ENCODE measurements at regions not wholly inside any gene's neighbourhood (a gene's known extent, or its start where the extent isn't known, plus 50 kb on each side); places are given as distances from the start of the nearest gene placed in this dataset.

DNA sequence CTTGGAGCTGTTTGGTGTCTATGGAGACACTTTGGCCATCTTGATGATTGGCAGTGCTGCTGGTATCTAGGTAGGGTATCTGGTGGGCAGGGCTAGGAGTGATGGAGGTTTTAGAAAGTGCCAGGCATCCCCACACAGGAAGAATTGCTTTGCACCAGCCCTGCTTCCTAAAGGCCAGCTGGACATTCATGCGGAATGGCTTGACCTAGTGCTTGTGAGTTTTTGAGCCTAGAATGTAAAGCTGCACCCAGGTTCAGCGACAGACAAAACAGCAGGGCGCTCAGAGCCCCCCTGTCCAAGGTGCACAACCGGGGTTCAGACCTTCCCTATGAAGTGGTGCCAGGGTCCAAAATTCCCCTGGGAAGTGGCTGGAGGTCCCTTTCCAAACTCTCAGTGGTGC lies 93.1 kb downstream of the ING1 start:
- no peaks in the 10 kb centered on the region for H3K9me2 ChIP-seq (ENCODE audit: low read depth, low read length)
- no peaks in the 10 kb centered on the region for H3K27me3 ChIP-seq (ENCODE audit: insufficient read depth, low read length)
- no peaks in the 10 kb centered on the region for H3K36me3 ChIP-seq (ENCODE audit: insufficient read depth, low read length)
- H3F3A ChIP-seq (ENCODE audit: insufficient read depth, low read length) = no peaks in the 10 kb centered on the region
- H4K20me1 ChIP-seq (ENCODE audit: insufficient read depth, low read length) = no peaks in the 10 kb centered on the region
- H3K27ac ChIP-seq (ENCODE audit: low read depth, low read length, poor library complexity, severe bottlenecking) = no peak overlapping the region
- no peaks in the 10 kb centered on the region for H3K9me3 ChIP-seq (ENCODE audit: low read length)
- H2AFZ ChIP-seq (ENCODE audit: low read length) = no peak overlapping the region
- H3K79me2 ChIP-seq (ENCODE audit: insufficient read depth, low read length) = no peaks in the 10 kb centered on the region
- no peak overlapping the region for H3K9ac ChIP-seq (ENCODE audit: low read length)
- no peaks in the 10 kb centered on the region for H3K4me1 ChIP-seq (ENCODE audit: insufficient read depth, low read length, severe bottlenecking)
- no peak for TF ChIP-seq EZH2 (IDR thresholded peaks at IDR 0.05; ENCODE audit: borderline replicate concordance, low read length)
- TF ChIP-seq, protein P1, sequence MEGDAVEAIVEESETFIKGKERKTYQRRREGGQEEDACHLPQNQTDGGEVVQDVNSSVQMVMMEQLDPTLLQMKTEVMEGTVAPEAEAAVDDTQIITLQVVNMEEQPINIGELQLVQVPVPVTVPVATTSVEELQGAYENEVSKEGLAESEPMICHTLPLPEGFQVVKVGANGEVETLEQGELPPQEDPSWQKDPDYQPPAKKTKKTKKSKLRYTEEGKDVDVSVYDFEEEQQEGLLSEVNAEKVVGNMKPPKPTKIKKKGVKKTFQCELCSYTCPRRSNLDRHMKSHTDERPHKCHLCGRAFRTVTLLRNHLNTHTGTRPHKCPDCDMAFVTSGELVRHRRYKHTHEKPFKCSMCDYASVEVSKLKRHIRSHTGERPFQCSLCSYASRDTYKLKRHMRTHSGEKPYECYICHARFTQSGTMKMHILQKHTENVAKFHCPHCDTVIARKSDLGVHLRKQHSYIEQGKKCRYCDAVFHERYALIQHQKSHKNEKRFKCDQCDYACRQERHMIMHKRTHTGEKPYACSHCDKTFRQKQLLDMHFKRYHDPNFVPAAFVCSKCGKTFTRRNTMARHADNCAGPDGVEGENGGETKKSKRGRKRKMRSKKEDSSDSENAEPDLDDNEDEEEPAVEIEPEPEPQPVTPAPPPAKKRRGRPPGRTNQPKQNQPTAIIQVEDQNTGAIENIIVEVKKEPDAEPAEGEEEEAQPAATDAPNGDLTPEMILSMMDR (IDR thresholded peaks at IDR 0.05; ENCODE audit: low read length) = no peak
- no peak overlapping the region for H3K4me2 ChIP-seq (ENCODE audit: low read length)
- no peak overlapping the region for H3K4me3 ChIP-seq (ENCODE audit: low read depth, low read length, poor library complexity, severe bottlenecking)

DNA sequence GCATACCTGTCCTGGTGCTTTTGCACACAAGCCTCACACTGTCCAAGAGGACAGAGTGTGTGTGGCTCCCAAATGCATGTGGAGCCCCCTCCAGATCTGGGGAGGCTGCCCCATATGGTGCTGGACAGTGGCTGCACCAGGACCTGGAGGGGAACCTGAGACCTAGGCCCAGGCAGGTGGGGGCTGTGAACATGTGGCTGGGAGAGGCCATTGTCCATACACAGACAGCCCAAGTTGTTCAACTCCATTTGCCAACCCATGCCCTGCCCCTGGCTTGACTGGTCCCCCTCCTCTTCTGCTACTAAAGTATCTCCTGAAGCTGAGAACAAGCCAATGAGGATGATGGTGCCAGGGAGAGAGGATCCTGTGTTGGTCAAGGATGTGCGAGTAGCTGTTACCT lies 94.0 kb downstream of the ING1 start:
- Histone ChIP-seq H3K4me2 (ENCODE audit: low read length) (no peak overlapping the region), H3K9me2 (ENCODE audit: low read depth, low read length) (no peaks in the 10 kb centered on the region), H3K36me3 (ENCODE audit: insufficient read depth, low read length) (no peaks in the 10 kb centered on the region)

DNA sequence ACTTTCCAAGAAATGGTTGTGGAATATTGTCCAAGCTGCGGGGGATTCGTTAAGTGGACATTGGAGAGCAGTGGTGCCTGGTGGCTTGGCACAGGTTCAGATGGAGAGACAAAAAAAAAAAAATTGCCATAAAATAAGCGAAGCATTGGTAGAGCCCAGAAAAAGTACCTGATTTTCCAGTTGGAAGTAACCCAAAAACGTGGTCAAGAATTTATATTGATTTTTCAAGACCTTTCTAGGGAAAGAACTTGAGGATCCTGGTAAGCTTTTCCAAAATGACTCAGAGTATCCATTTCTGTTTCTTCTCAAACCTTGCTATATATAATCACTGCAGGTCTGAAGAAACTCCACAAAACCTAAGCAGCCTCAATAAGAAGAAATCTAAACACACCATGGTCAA lies 94.6 kb downstream of the ING1 start:
- Histone ChIP-seq H4K20me1 (ENCODE audit: insufficient read depth, low read length) (no peaks in the 10 kb centered on the region), H3K27me3 (ENCODE audit: insufficient read depth, low read length) (no peaks in the 10 kb centered on the region), H3K4me2 (ENCODE audit: low read length) (no peak overlapping the region), H3K4me1 (ENCODE audit: insufficient read depth, low read length, severe bottlenecking) (no peaks in the 10 kb centered on the region), H3K79me2 (ENCODE audit: insufficient read depth, low read length) (no peaks in the 10 kb centered on the region), H3K27ac (ENCODE audit: low read depth, low read length, poor library complexity, severe bottlenecking) (no peak overlapping the region), H3K9me2 (ENCODE audit: low read depth, low read length) (no peaks in the 10 kb centered on the region), H3K36me3 (ENCODE audit: insufficient read depth, low read length) (no peaks in the 10 kb centered on the region), H3K9ac (ENCODE audit: low read length) (no peak overlapping the region), H3K4me3 (ENCODE audit: low read depth, low read length, poor library complexity, severe bottlenecking) (no peak overlapping the region), H2AFZ (ENCODE audit: low read length) (no peak overlapping the region), H3K9me3 (ENCODE audit: low read length) (no peaks in the 10 kb centered on the region), H3F3A (ENCODE audit: insufficient read depth, low read length) (no peaks in the 10 kb centered on the region)
- no peak for TF ChIP-seq EZH2 (IDR thresholded peaks at IDR 0.05; ENCODE audit: borderline replicate concordance, low read length)
- TF ChIP-seq, protein P1 (IDR thresholded peaks at IDR 0.05; ENCODE audit: low read length) = no peak

More for the DNA sequence above, 94.0 kb downstream of the ING1 start:
- Histone ChIP-seq H4K20me1 (ENCODE audit: insufficient read depth, low read length) (no peaks in the 10 kb centered on the region), H3K4me3 (ENCODE audit: low read depth, low read length, poor library complexity, severe bottlenecking) (no peak overlapping the region), H2AFZ (ENCODE audit: low read length) (no peak overlapping the region), H3K79me2 (ENCODE audit: insufficient read depth, low read length) (no peaks in the 10 kb centered on the region), H3K4me1 (ENCODE audit: insufficient read depth, low read length, severe bottlenecking) (no peaks in the 10 kb centered on the region), H3K9me3 (ENCODE audit: low read length) (no peaks in the 10 kb centered on the region), H3F3A (ENCODE audit: insufficient read depth, low read length) (no peaks in the 10 kb centered on the region), H3K27me3 (ENCODE audit: insufficient read depth, low read length) (no peaks in the 10 kb centered on the region), H3K27ac (ENCODE audit: low read depth, low read length, poor library complexity, severe bottlenecking) (no peak overlapping the region), H3K9ac (ENCODE audit: low read length) (no peak overlapping the region)
- TF ChIP-seq, protein P1 (IDR thresholded peaks at IDR 0.05; ENCODE audit: low read length) = no peak
- TF ChIP-seq EZH2 (IDR thresholded peaks at IDR 0.05; ENCODE audit: borderline replicate concordance, low read length) = no peak

Measured in OCI-LY1 (cell line).